Adrenal gland (tissue), 9 donors: ENCODE measurements at regions not wholly inside any gene's neighbourhood (a gene's known extent, or its start where the extent isn't known, plus 50 kb on each side); places are given as distances from the start of the nearest gene placed in this dataset.

ENCODE experiments used
- DNase-seq, 7 donors: peaks; one replicate each; pipeline ENCODE4 v3.0.0-alpha.2; 2019 to 2020
- H3K27ac ChIP-seq, 5 donors: fragments of 200-600 bp; sonication (generic) in 4 of 5; 1 replicate in 3 of 5; 2 replicates in 2 of 5; pipeline versions ENCODE4 v1.5.1 to v1.8.0; 2016 to 2020; ENCODE audit warnings: mild to moderate bottlenecking in 1 of 5
- H3K27me3 ChIP-seq: fragments of 200-600 bp; 2 replicates; pipeline ENCODE4 v1.8.0; 2021
- H3K36me3 ChIP-seq, 2 donors: fragments of 200-600 bp; replicated peaks in 1 of 2; 1 replicate in 1 of 2; 2 replicates in 1 of 2; pipeline versions ENCODE4 v1.5.1 to v1.8.0; 2018 to 2022
- H3K4me1 ChIP-seq, 2 donors: fragments of 200-600 bp; replicated peaks in 1 of 2; 1 replicate in 1 of 2; 2 replicates in 1 of 2; pipeline versions ENCODE4 v1.5.1 to v1.8.0; 2018 to 2021
- H3K4me3 ChIP-seq, 4 donors: fragments of 200-600 bp; sonication (generic) in 3 of 4; one replicate each; pipeline ENCODE4 v1.5.1; 2016 to 2018
- H3K9me3 ChIP-seq, 3 donors: fragments of 200-600 bp; sonication (generic) in 1 of 3; replicated peaks in 1 of 3; 1 replicate in 2 of 3; 2 replicates in 1 of 3; pipeline versions ENCODE4 v1.5.1 to v1.8.0; 2016 to 2021
- CTCF ChIP-seq, 6 experiments: fragments of 450-650 bp in 4 of 6; fragments of 200-600 bp in 2 of 6; sonication (generic) in 1 of 6; IDR thresholded peaks; 1 replicate in 5 of 6; 2 replicates in 1 of 6; pipeline versions ENCODE4 v1.5.1 to v1.8.0; 2016 to 2021; ENCODE audit warnings: antibody characterized with exemption in 6 of 6, mild to moderate bottlenecking in 2 of 6, moderate library complexity in 1 of 6
- POLR2A ChIP-seq, 2 donors: fragments of 450-650 bp; IDR thresholded peaks; one replicate each; pipeline ENCODE4 v1.6.1; 2017; ENCODE audit warnings: antibody characterized with exemption in 2 of 2, mild to moderate bottlenecking in 2 of 2, moderate library complexity in 1 of 2
- WGBS, 4 donors: extraction: QIAGEN DNeasy Blood & Tissue Kit in 2 of 4; methylation state at CpG; one replicate each; pipeline versions ENCODE4 v1.1.5 to v1.1.7; 2013 to 2017; 5-methylcytosine and 5-hydroxymethylcytosine counted together
- intact Hi-C, 2 donors: fragments of 100-400 bp; cut with DNase I; formaldehyde crosslinking; loops; one replicate each; pipeline versions ENCODE4 v1.14.1 to v1.15.0; 2022 to 2023
- donor health status: healthy with polysubstance abuse.
- donor health status: Bipolar disorder and iron deficiency.
- donor health status: DM: yes; HTN: yes; CAD: no.
- donor health status: DM: no; HTN: no; CAD: no.
- donor health status: DM: no; HTN: no; CAD: no.

GRCh38 chr12:91651728-91652127 lies 469.1 kb upstream of the DCN start:
- Histone ChIP-seq H3K4me3 (no peak overlapping the region), H3K27ac (no peak overlapping the region), H3K27me3 (no peaks in the 10 kb centered on the region), H3K36me3 (no peaks in the 10 kb centered on the region), H3K9me3 (peaks cover 0 to 4% (median 0%) of the 10 kb centered on the region in 3 donors), H3K4me1 (peaks cover 0 to 4% of the 10 kb centered on the region in 2 donors)
- DNase-seq: no peak
- TF ChIP-seq POLR2A (IDR thresholded peaks at IDR 0.05) (no peak), CTCF (IDR thresholded peaks at IDR 0.05) (no peak)
- intact Hi-C loops: no loop called here

- Histone ChIP-seq H3K4me3 (no peak overlapping the region), H3K36me3 (no peaks in the 10 kb centered on the region), H3K4me1 (peaks cover 0 to under 1% of the 10 kb centered on the region in 2 donors), H3K27me3 (no peaks in the 10 kb centered on the region), H3K9me3 (no peaks in the 10 kb centered on the region), H3K27ac (no peak overlapping the region)
- intact Hi-C loops: no loop called here
- no peak for DNase-seq
- 88 to 96% (median 91%) methylated on average over 2 of the region's 2 CpGs for WGBS, 4 donors
- TF ChIP-seq POLR2A (IDR thresholded peaks at IDR 0.05): no peak
- no peak for TF ChIP-seq CTCF (IDR thresholded peaks at IDR 0.05)
These were observed 461.1 kb upstream of the DCN start for GRCh38 chr12:91643763-91644162.

- TF ChIP-seq CTCF (IDR thresholded peaks at IDR 0.05) (no peak), POLR2A (IDR thresholded peaks at IDR 0.05) (no peak)
- Histone ChIP-seq H3K27me3 (no peaks in the 10 kb centered on the region), H3K4me3 (no peak overlapping the region), H3K36me3 (no peaks in the 10 kb centered on the region), H3K9me3 (no peaks in the 10 kb centered on the region), H3K27ac (no peak overlapping the region), H3K4me1 (no peaks in the 10 kb centered on the region)
- no peak for DNase-seq
- intact Hi-C loops: no loop called here
- 52 to 77% (median 61%) methylated on average over 2 of the region's 2 CpGs for WGBS, 4 donors
These were observed 457.4 kb upstream of the DCN start for GRCh38 chr12:91640021-91640420.

- intact Hi-C loops: no loop called here
- Histone ChIP-seq H3K4me1 (no peaks in the 10 kb centered on the region), H3K27ac (no peak overlapping the region), H3K9me3 (no peaks in the 10 kb centered on the region), H3K4me3 (no peak overlapping the region), H3K27me3 (no peaks in the 10 kb centered on the region), H3K36me3 (no peaks in the 10 kb centered on the region)
- WGBS, 4 donors: 88 to 94% (median 90%) methylated on average over 3 of the region's 3 CpGs
- no peak for TF ChIP-seq CTCF (IDR thresholded peaks at IDR 0.05)
- TF ChIP-seq POLR2A (IDR thresholded peaks at IDR 0.05): no peak
- no peak for DNase-seq
These were observed 456.7 kb upstream of the DCN start for GRCh38 chr12:91639327-91639726.
